Posterior vena cava (tissue), 2 donors: ENCODE measurements at regions not wholly inside any gene's neighbourhood (a gene's known extent, or its start where the extent isn't known, plus 50 kb on each side); places are given as distances from the start of the nearest gene placed in this dataset.
"Not testable (repeated sequence)": the region's sequence is repeated elsewhere in the genome, so short reads cannot be mapped to it uniquely, and the experiment has no call there.

ENCODE experiments used
- DNase-seq: peaks from one replicate; pipeline ENCODE4 v3.0.0-alpha.2; 2020; ENCODE audit warnings: low spot score
- intact Hi-C, 2 donors: fragments of 100-400 bp; cut with DNase I; formaldehyde crosslinking; loops; one replicate each; pipeline versions ENCODE4 v1.14.1 to v1.14.2; 2022 to 2023
- donor health status: DM: yes; HTN: yes; CAD: no.
- donor health status: DM: yes; HTN: yes; CAD: no.

- intact Hi-C loops, result no loop called here
- peak; percentile 68 for DNase-seq
Observed at GRCh38 chr20:48535556-48535955, 292.2 kb downstream of the PREX1 start.

GRCh38 chr20:48532028-48532427 lies 295.8 kb downstream of the PREX1 start:
- DNase-seq, result peak; percentile 30
- intact Hi-C loops, result no loop called here

- DNase-seq, result no peak
- intact Hi-C loops, result no loop called here
Observed at GRCh38 chr20:48531505-48531904, 296.3 kb downstream of the PREX1 start.

- peak; percentile 66 for DNase-seq
- intact Hi-C loops, result no loop called here
Observed at GRCh38 chr20:48530957-48531356, 296.8 kb downstream of the PREX1 start.

- no peak for DNase-seq
- intact Hi-C loops, result no loop called here
Observed at GRCh38 chr20:48528346-48528745, 299.5 kb downstream of the PREX1 start.

GRCh38 chr20:48527771-48528170 lies 300.0 kb downstream of the PREX1 start:
- intact Hi-C loops, result no loop called here

DNA sequence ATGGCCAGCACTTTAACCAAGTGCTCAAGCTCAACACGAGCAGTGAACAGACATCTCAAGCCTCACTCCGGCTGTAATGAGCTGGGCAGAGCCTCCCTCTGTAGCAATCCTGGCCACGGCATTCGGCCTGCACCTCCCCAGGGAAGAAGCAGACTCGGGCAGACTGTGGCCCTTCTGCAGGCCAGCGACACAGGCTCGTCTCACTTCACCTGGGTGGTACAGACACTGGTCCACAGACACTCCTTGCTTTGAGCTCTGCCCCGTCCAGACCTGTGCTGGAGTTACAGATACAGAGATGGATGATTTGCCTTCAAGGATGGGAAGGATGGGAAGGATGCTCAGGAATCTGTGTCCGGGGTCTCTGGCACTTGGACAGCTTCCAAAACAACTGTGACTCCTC lies 300.9 kb downstream of the PREX1 start:
- DNase-seq, result no peak
- intact Hi-C loops, result no loop called here

More at GRCh38 chr20:48527771-48528170, 300.0 kb downstream of the PREX1 start:
- DNase-seq, result no peak

- DNase-seq, result no peak
- intact Hi-C loops, result no loop called here
Observed at GRCh38 chr20:48525400-48525799, 302.4 kb downstream of the PREX1 start.

DNA sequence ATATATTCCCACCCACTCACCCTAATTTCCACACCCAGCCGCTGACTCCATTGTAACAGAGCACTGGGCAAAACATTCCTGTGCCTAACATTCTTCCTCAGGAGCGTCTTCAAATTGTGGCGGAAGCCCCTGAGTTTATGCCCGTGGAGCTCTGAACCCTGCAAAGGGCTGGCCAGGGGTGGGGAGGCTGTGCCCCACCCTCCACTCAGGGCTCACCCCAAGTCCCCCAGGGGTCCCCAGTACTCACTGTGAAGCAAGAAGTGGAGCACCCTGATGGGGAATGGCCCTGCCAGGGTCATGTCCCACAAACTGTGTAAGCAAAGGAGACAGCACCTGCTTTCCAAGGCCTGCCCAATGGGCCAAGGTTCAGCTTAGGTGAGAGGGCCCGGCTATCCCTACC lies 303.2 kb downstream of the PREX1 start:
- no peak for DNase-seq
- intact Hi-C loops, result no loop called here

GRCh38 chr20:48523191-48523995 lies 304.4 kb downstream of the PREX1 start:
- intact Hi-C loops, result no loop called here
- DNase-seq, result no peak

DNA sequence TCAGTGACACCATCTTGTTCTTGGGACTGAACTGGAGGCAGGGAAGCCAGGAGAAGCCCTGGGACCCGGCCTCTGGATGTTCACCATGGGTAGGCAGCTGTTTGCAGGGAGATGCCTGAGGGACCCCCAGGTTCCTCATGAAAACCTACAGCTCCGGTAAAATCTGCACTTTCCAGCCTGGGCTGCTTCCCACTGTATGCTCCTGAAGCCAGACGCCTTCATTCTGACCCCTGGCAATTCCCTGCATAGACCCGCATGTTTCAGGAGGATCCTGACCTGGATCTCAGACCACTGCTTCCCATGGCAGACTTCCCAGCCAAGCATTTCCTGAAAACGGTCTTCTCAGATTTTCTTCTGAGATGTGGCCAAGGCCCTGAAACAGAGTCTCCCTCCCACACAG lies 306.7 kb downstream of the PREX1 start:
- DNase-seq, result no peak
- intact Hi-C loops, result no loop called here

- intact Hi-C loops, result loop anchor here (5.0 kb wide), 2 partner anchors 619 to 624 kb away; no protein-coding TSS in a partner anchor
- not testable (repeated sequence) for DNase-seq
Observed at GRCh38 chr20:48516196-48516595, 311.6 kb downstream of the PREX1 start.

DNA sequence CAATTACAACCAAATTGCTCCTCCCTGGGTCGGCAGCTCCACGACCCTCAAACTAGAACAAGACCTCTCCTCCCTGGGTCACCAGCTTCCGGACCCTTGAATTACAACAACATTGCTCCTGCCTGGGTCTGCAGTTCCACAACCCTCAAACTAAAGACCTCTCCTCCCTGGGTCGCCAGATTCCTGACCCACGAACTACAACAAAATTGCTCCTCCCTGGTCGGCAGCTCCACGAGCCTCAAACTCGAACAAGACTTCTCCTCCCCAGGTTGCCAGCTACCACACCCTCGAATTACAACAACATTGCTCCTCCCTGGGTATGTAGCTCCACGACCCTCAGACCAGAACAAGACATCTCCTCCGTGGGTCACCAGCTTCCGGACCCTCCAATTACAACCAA lies 313.2 kb downstream of the PREX1 start:
- DNase-seq, result peak; percentile 69

GRCh38 chr20:48512539-48512938 lies 315.3 kb downstream of the PREX1 start:
- intact Hi-C loops, result not testable (repeated sequence)
- DNase-seq, result peak; percentile 72

More for the DNA sequence above, 313.2 kb downstream of the PREX1 start:
- intact Hi-C loops, result not testable (repeated sequence)

DNA sequence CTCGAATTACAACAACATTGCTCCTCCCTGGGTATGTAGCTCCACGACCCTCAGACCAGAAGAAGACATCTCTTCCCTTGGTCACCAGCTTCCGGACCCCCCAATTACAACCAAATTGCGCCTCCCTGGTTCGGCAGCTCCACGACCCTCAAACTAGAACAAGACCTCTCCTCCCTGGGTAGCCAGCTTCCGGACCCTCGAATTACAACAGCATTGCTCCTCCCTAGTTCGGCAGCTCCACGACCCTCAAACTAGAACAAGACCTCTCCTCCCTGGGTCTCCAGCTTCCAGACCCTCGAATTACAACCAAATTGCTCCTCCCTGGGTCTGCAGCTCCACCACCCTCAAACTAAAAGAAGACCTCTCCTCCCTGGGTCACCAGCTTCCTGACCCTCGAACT lies 322.7 kb downstream of the PREX1 start:
- intact Hi-C loops, DNase-seq: not testable (repeated sequence)

DNA sequence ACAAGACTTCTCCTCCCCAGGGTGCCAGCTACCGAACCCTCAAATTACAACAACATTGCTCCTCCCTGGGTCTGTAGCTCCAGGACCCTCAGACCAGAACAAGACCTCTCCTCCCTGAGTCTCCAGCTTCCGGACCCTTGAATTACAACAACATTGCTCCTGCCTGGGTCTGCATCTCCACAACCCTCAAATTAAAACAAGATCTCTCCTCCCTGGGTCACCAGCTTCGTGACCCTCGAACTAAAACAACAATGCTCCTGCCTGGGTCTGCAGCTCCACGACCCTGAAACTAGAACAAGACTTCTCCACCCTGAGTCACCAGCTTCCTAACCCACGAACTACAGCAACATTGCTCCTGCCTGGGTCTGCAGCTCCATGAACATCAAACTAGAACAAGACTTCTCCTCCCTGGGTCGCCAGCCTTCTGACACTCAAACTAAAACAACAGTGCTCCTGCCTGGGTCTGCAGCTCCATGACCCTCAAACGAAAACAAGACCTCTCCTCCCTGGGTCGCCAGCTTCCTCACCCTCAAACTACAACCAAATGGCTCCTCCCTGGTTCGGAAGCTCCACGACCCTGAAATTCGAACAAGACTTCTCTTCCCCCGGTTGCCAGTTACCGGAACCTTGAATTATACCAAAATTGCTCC lies 324.5 kb downstream of the PREX1 start:
- intact Hi-C loops, result no loop called here
- DNase-seq, result no peak

DNA sequence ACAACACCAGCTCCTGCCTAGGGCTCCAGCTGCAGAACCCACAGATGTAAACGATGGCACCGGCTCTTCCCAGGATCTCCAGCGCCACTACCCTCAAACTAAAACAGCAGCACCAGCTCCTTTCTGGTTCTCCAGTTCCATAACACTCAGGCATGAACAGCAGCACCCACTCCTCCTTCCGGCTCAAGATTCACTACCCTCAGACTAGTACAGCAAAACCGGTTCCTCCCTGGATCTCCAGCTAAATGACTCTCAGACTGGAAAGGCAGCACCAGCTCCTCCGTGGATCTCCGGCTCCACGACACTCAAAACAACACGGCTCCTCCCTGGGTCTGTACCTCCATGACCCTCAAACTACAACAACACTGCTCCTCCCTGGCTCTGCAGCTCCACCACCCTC lies 325.0 kb downstream of the PREX1 start:
- DNase-seq, result no peak
- intact Hi-C loops, result no loop called here

- intact Hi-C loops, result no loop called here
Observed at GRCh38 chr20:48502016-48502415, 325.8 kb downstream of the PREX1 start.

DNA sequence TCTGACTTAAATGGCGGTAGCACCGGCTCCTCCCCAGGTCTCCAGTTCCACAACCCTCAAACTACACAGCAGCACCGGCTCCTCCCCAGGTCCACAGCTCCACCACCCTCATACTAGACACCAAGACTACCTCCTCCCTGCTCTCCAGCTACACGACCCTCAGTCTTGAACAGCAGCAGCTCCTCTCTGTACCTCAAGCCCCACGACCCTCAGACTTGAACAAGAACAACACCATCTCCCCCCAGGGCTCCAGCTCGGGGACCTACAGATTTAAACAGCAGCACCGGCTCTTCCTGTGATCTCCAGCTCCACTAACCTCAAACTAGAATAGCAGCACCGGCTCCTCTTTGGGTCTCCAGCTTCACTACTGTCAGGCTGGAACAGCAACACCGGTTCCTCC lies 326.9 kb downstream of the PREX1 start:
- DNase-seq, intact Hi-C loops: not testable (repeated sequence)

More at GRCh38 chr20:48502016-48502415, 325.8 kb downstream of the PREX1 start:
- no peak for DNase-seq

DNA sequence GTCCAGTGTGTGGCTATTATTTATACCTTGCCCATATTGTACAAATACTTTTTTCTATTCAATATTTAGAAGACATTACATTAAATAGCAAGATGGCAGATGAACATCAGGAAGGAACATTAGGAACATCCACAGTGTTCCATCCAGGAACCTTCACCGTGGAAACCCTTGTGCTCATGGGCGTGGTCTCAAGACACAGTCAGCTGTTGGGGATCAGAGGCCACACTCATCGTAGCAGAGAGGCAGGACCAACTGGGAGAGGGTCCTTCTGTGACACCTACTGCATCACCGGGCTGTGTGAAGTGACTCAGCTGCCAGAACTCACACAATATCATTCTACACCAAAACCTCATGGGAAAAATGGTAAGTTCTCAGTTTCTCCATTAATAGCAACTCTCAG lies 328.9 kb downstream of the PREX1 start:
- DNase-seq, intact Hi-C loops: not testable (repeated sequence)

- intact Hi-C loops, DNase-seq: not testable (repeated sequence)
Observed at GRCh38 chr20:48498125-48498524, 329.7 kb downstream of the PREX1 start.
